Hippocampal formation (tissue), 2 donors: ENCODE measurements at regions not wholly inside any gene's neighbourhood (a gene's known extent, or its start where the extent isn't known, plus 50 kb on each side); places are given as distances from the start of the nearest gene placed in this dataset.
A peak's percentile ranks its signal among the peaks of the same experiment; 100 is the strongest.
"Not testable (repeated sequence)": the region's sequence is repeated elsewhere in the genome, so short reads cannot be mapped to it uniquely, and the experiment has no call there.

Experiments used
- DNase-seq, 2 donors: peaks; one replicate each; lab custom pipeline; 2025; lab: John Stamatoyannopoulos, UW

GRCh38 chr7:34392972-34393371, 265.0 kb upstream of the NPSR1 start:
- no peak for DNase-seq

- no peak for DNase-seq
These were observed 261.5 kb upstream of the NPSR1 start for GRCh38 chr7:34396437-34397064.

GRCh38 chr7:34401776-34402175, 256.2 kb upstream of the NPSR1 start:
- DNase-seq = no peak

- DNase-seq = no peak
These were observed 251.0 kb upstream of the NPSR1 start for GRCh38 chr7:34406848-34407530.

GRCh38 chr7:34407586-34407985, 250.4 kb upstream of the NPSR1 start:
- no peak for DNase-seq

GRCh38 chr7:34417781-34418180, 240.2 kb upstream of the NPSR1 start:
- no peak for DNase-seq

GRCh38 chr7:34421526-34421925, 236.5 kb upstream of the NPSR1 start:
- no peak for DNase-seq

GRCh38 chr7:34425194-34425593, 232.8 kb upstream of the NPSR1 start:
- no peak for DNase-seq

GRCh38 chr7:34425631-34426384, 232.2 kb upstream of the NPSR1 start:
- DNase-seq = no peak

GRCh38 chr7:34430456-34430855, 227.6 kb upstream of the NPSR1 start:
- DNase-seq = no peak

- DNase-seq = no peak
These were observed 219.6 kb upstream of the NPSR1 start for GRCh38 chr7:34438436-34438835.

GRCh38 chr7:34445653-34446052, 212.4 kb upstream of the NPSR1 start:
- no peak for DNase-seq

- not testable (repeated sequence) for DNase-seq
These were observed 209.5 kb upstream of the NPSR1 start for GRCh38 chr7:34448531-34448930.

- no peak for DNase-seq
These were observed 208.3 kb upstream of the NPSR1 start for GRCh38 chr7:34449765-34450164.

GRCh38 chr7:34451183-34451582, 206.8 kb upstream of the NPSR1 start:
- DNase-seq = no peak

- no peak for DNase-seq
These were observed 206.1 kb upstream of the NPSR1 start for GRCh38 chr7:34451923-34452322.

- no peak for DNase-seq
These were observed 205.7 kb upstream of the NPSR1 start for GRCh38 chr7:34452363-34452762.

GRCh38 chr7:34453150-34453549, 204.9 kb upstream of the NPSR1 start:
- no peak for DNase-seq

GRCh38 chr7:34454381-34454780, 203.6 kb upstream of the NPSR1 start:
- no peak for DNase-seq

- DNase-seq = no peak
These were observed 200.7 kb upstream of the NPSR1 start for GRCh38 chr7:34457329-34457728.

GRCh38 chr7:34463830-34464229, 194.2 kb upstream of the NPSR1 start:
- no peak for DNase-seq

GRCh38 chr7:34471844-34472243, 186.2 kb upstream of the NPSR1 start:
- DNase-seq = no peak

- DNase-seq = peak; percentile 40 to 57
These were observed 171.6 kb upstream of the NPSR1 start for GRCh38 chr7:34486371-34486770.
